ENCODE measurements at regions not wholly inside any gene's neighbourhood (a gene's known extent, or its start where the extent isn't known, plus 50 kb on each side); places are given as distances from the start of the nearest gene placed in this dataset.
"Not testable (repeated sequence)": the region's sequence is repeated elsewhere in the genome, so short reads cannot be mapped to it uniquely, and the experiment has no call there.

GRCh38 chr1:213538251-213538650, 449.5 kb upstream of the PROX1 start:
- DNase-seq, result no peak

- DNase-seq, result no peak
Observed at GRCh38 chr1:213539464-213539863, 448.3 kb upstream of the PROX1 start.

GRCh38 chr1:213541641-213542040, 446.1 kb upstream of the PROX1 start:
- DNase-seq, result no peak

GRCh38 chr1:213545181-213545580, 442.6 kb upstream of the PROX1 start:
- DNase-seq, result not testable (repeated sequence)

GRCh38 chr1:213549982-213550381, 437.8 kb upstream of the PROX1 start:
- DNase-seq, result no peak

- DNase-seq, result no peak
Observed at GRCh38 chr1:213550804-213551203, 437.0 kb upstream of the PROX1 start.

GRCh38 chr1:213552045-213552444, 435.7 kb upstream of the PROX1 start:
- DNase-seq, result no peak

GRCh38 chr1:213560226-213560625, 427.5 kb upstream of the PROX1 start:
- no peak for DNase-seq

- DNase-seq, result no peak
Observed at GRCh38 chr1:213561870-213562269, 425.9 kb upstream of the PROX1 start.

GRCh38 chr1:213564215-213564659, 423.5 kb upstream of the PROX1 start:
- DNase-seq, result peak; percentile 3

- no peak for DNase-seq
Observed at GRCh38 chr1:213568929-213569815, 418.6 kb upstream of the PROX1 start.

GRCh38 chr1:213569816-213570150, 418.0 kb upstream of the PROX1 start:
- DNase-seq, result no peak

GRCh38 chr1:213570487-213570886, 417.3 kb upstream of the PROX1 start:
- DNase-seq, result no peak

GRCh38 chr1:213571419-213571818, 416.4 kb upstream of the PROX1 start:
- DNase-seq, result no peak

- DNase-seq, result no peak
Observed at GRCh38 chr1:213571843-213572242, 415.9 kb upstream of the PROX1 start.

- no peak for DNase-seq
Observed at GRCh38 chr1:213572912-213573647, 414.7 kb upstream of the PROX1 start.

- DNase-seq, result no peak
Observed at GRCh38 chr1:213573648-213574009, 414.1 kb upstream of the PROX1 start.

GRCh38 chr1:213582976-213583567, 404.7 kb upstream of the PROX1 start:
- no peak for DNase-seq

- no peak for DNase-seq
Observed at GRCh38 chr1:213584272-213584671, 403.5 kb upstream of the PROX1 start.

- no peak for DNase-seq
Observed at GRCh38 chr1:213585402-213585801, 402.4 kb upstream of the PROX1 start.

GRCh38 chr1:213585959-213586586, 401.7 kb upstream of the PROX1 start:
- DNase-seq, result no peak

GRCh38 chr1:213586587-213586972, 401.2 kb upstream of the PROX1 start:
- DNase-seq, result no peak

- DNase-seq, result no peak
Observed at GRCh38 chr1:213596729-213597128, 391.0 kb upstream of the PROX1 start.
